T47D (cell line): ENCODE measurements at regions not wholly inside any gene's neighbourhood (a gene's known extent, or its start where the extent isn't known, plus 50 kb on each side); places are given as distances from the start of the nearest gene placed in this dataset.

ENCODE experiments used
- DNase-seq, 2 experiments: peaks; one replicate each; pipeline versions ENCODE4 v3.0.0 to v3.0.0-alpha.2; 2011 to 2012; ENCODE audit warnings: low read depth in 1 of 2, low spot score in 1 of 2
- JUND ChIP-seq: IDR thresholded peaks from 2 replicates; pipeline ENCODE4 v1.6.1; 2012; ENCODE audit warnings: low read depth
- in situ Hi-C: cut with HindIII; loops from 2 replicates; pipeline ENCODE4 v1.10.0; 2016; ENCODE audit warnings: low sequenced_read_pairs, low pct_unique_long_range_greater_than_20kb

- TF ChIP-seq JUND, result no peak
- DNase-seq, result no peak
- in situ Hi-C loops, result no loop called here
Measured at GRCh38 chr4:123573866-123574508, 177.4 kb downstream of the SPRY1 start.

DNA sequence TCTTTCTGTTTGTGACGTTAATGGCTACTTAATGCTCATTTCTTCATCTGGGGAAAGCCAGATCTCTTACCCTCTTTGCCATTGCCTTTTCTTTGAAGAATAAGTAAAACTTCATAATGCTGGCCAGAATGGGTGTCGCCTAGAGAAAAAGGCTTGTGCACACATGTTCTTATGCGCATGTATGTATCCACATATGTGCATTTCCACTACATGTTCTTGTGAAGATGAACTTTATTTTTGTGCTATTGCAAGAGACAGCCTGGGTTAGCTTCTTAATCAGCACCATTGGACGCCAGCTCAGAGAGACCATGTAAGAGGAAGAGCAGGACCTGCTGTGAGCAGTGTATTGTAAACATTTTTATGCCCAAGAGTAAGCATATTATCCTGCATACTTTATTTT, 178.7 kb downstream of the SPRY1 start:
- TF ChIP-seq JUND, result no peak
- in situ Hi-C loops, result no loop called here
- no peak for DNase-seq

DNA sequence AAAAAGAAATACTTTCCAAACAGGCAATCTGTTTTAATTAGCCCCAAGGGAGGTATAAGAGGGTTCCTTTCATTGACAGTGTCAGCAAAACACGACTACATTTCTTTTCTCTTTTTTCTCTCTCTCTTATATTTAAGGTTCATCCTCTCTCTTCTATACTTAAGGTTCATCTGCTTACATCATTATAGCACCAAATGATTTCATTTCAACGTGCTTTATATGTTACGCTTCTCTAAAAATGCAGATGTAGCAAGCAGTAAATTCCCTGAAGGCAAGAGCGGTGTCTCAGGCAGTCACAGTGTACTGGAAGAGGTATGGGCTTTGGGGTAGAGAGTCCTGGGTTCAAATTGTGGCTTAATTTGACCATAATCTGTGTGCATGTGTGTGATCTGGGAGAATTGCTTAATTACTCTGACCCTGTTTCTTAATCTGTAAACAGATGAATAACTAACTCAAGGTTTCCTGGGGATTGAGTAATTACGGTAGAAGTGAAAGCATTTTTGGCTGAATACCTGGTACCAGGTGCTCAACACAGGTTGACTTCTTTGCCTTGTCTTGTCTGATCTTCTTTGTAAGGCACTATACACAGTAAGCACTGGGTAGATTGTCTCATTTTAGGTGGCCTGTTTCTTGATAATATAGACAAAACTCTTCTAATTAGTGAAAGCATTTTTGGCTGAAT, 180.8 kb downstream of the SPRY1 start:
- TF ChIP-seq JUND, result no peak
- in situ Hi-C loops, result no loop called here
- no peak for DNase-seq

GRCh38 chr4:123578276-123579029, 181.9 kb downstream of the SPRY1 start:
- no peak for DNase-seq
- no peak for TF ChIP-seq JUND
- in situ Hi-C loops, result no loop called here

- no peak for TF ChIP-seq JUND
- in situ Hi-C loops, result no loop called here
- no peak for DNase-seq
Measured at GRCh38 chr4:123579961-123580360, 183.4 kb downstream of the SPRY1 start.

DNA sequence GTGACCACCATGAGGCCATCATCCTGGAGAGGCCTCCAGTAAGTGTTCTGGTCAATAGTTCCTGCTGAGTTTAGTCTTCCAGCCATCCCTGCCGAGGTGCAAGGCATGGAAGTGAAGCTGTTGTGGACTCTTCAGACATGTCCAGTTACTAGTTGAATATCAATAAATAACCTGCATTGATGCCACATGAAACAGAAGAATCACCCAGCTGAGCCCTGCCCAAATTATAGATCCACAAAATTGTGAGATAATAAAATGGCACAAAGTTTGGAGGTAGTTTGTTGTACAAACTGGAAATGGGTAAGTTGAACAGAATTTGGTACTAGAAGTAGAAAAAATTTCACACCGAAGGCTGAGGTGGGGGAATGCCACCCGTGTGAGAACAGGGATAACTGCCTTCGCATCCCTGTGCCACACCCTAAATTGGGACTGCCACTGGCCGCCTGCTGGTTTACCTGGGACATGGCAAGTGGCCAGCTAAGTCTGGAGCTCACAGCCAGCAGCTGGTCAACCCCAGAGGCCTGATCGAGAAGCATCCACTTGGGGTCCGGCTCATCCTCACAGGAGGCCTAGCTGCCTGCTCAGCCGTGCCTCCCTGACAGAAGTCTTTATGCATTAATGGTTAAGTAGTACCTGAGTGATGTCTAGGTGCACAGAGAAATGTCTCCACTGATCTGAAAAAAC, 184.5 kb downstream of the SPRY1 start:
- in situ Hi-C loops, result no loop called here
- TF ChIP-seq JUND, result no peak
- no peak for DNase-seq

DNA sequence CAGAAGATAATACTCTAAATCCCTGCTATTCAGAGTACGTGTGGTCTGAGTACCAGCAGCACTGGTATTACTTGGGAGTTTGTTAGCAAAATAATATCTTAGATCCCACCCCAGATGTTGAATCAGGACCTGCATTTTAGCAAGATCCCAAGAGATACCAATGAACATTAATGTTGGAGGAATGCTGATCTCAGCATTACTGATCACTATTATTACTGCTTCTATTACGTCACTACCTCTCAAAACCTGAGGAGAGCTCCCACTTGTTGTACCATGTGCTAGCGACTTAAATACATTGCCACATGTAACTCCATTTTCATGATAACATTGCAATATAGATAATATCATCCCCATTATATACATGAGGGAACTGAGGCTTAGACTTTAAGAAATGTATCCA, 185.2 kb downstream of the SPRY1 start:
- in situ Hi-C loops, result no loop called here
- DNase-seq, result no peak
- TF ChIP-seq JUND, result no peak

- in situ Hi-C loops, result no loop called here
Measured at GRCh38 chr4:123583043-123583442, 186.4 kb downstream of the SPRY1 start.

DNA sequence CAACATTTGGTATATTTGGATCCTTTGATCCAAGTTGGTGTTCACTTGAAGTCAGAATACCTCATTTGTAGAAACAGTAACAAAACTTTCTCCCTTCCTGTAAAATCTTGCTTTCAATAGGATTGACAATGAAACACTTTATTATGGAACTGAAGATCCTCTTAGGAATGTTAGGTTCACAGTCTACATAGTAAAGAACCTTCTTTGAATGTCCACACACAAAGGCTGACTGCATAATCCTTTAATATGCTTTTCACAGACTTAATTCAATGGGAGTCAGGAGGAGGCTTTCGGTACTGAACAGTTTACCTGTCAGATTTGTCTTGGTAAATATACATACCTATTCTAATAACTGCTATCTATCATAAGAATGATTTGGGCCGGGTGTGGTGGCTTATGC, 188.5 kb downstream of the SPRY1 start:
- no peak for DNase-seq
- in situ Hi-C loops, result no loop called here
- no peak for TF ChIP-seq JUND

More at GRCh38 chr4:123583043-123583442, 186.4 kb downstream of the SPRY1 start:
- DNase-seq, result no peak
- TF ChIP-seq JUND, result no peak

DNA sequence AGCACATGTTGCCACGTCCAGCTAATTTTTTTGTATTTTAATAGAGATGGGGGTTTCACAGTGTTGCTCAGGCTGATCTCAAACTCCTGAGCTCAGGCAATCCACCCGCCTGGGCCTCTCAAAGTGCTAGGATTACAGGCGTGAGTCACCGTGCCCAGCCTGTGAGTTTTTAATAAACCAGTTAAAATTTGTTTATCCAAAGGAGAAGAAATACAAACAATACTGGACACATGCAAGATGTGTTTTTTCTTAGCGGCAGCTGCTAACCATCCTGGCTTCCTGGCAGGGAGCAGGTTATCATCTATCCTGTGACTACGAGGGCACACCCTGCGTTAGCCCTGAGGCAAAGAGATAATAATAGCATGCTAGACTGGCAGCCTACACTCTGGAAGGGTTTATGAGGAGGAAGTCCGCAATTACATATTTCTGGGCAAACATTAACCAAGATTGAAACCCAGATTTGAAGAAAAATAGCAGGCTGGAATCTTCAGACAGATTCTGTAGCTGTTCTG, 191.4 kb downstream of the SPRY1 start:
- DNase-seq, result peak; percentile 4 to 50
- in situ Hi-C loops, result no loop called here
- no peak; the same call in 1 of the 2 replicates for TF ChIP-seq JUND

GRCh38 chr4:123588631-123589241, 192.1 kb downstream of the SPRY1 start:
- in situ Hi-C loops, result no loop called here
- DNase-seq, result peak in 1 of 2 experiments; percentile 9
- TF ChIP-seq JUND, result no peak

DNA sequence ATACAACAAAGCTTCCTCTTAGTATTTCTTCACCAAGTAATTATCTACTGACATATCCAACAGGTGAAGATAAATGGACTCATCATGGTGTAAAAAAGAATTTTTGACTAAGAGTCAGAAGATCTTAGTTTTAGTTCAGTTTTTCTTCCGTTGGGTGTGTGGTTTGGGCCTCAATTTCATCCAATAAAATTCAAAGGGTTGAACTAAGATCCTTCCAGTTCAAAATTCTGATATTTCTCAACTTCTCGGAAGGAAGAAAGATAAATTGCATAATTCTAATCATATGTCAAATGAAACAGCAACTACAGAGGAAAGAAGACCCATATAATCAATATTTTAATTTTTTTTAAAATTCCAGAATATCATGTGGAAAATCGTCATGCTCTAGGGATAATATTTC, 192.7 kb downstream of the SPRY1 start:
- DNase-seq, result no peak
- no peak for TF ChIP-seq JUND
- in situ Hi-C loops, result no loop called here
